ENCODE measurements at regions not wholly inside any gene's neighbourhood (a gene's known extent, or its start where the extent isn't known, plus 50 kb on each side); places are given as distances from the start of the nearest gene placed in this dataset.
"Not testable (repeated sequence)": the region's sequence is repeated elsewhere in the genome, so short reads cannot be mapped to it uniquely, and the experiment has no call there.

- FAIRE-seq (no peak), DNase-seq (ENCODE audit: low read depth) (no peak)
- Histone ChIP-seq H3K36me3 (ENCODE audit: control insufficient read depth, insufficient read depth, low read length) (no peaks in the 10 kb centered on the region), H3K4me3 (ENCODE audit: low read depth, low read length) (no peak overlapping the region), H3K27me3 (ENCODE audit: control insufficient read depth, insufficient read depth, low read length) (no peaks in the 10 kb centered on the region)
- TF ChIP-seq CTCF (IDR thresholded peaks at IDR 0.05; ENCODE audit: insufficient read depth, low read length, severe bottlenecking) = no peak
Measured at GRCh38 chr10:117823980-117824379, 222.8 kb downstream of the RAB11FIP2 start.

- no peak for FAIRE-seq
- no peak for TF ChIP-seq CTCF (IDR thresholded peaks at IDR 0.05; ENCODE audit: insufficient read depth, low read length, severe bottlenecking)
- Histone ChIP-seq H3K36me3 (ENCODE audit: control insufficient read depth, insufficient read depth, low read length) (no peaks in the 10 kb centered on the region), H3K4me3 (ENCODE audit: low read depth, low read length) (no peak overlapping the region), H3K27me3 (ENCODE audit: control insufficient read depth, insufficient read depth, low read length) (no peaks in the 10 kb centered on the region)
- DNase-seq (ENCODE audit: low read depth) = no peak
Measured at GRCh38 chr10:117830205-117830604, 216.5 kb downstream of the RAB11FIP2 start.

- Histone ChIP-seq H3K27me3 (ENCODE audit: control insufficient read depth, insufficient read depth, low read length) (no peaks in the 10 kb centered on the region), H3K4me3 (ENCODE audit: low read depth, low read length) (no peak overlapping the region), H3K36me3 (ENCODE audit: control insufficient read depth, insufficient read depth, low read length) (no peaks in the 10 kb centered on the region)
- FAIRE-seq = no peak
- no peak for TF ChIP-seq CTCF (IDR thresholded peaks at IDR 0.05; ENCODE audit: insufficient read depth, low read length, severe bottlenecking)
- no peak for DNase-seq (ENCODE audit: low read depth)
Measured at GRCh38 chr10:117830787-117831212, 215.9 kb downstream of the RAB11FIP2 start.

GRCh38 chr10:117838500-117839498 lies 207.9 kb downstream of the RAB11FIP2 start:
- peak overlapping the region; percentile 21 for H3K4me3 ChIP-seq (ENCODE audit: low read depth, low read length)
- not testable (repeated sequence) for H3K27me3 ChIP-seq (ENCODE audit: control insufficient read depth, insufficient read depth, low read length); H3K36me3 ChIP-seq (ENCODE audit: control insufficient read depth, insufficient read depth, low read length); FAIRE-seq; DNase-seq (ENCODE audit: low read depth)

GRCh38 chr10:117856426-117856825 lies 190.3 kb downstream of the RAB11FIP2 start:
- not testable (repeated sequence) for DNase-seq (ENCODE audit: low read depth); H3K36me3 ChIP-seq (ENCODE audit: control insufficient read depth, insufficient read depth, low read length); H3K27me3 ChIP-seq (ENCODE audit: control insufficient read depth, insufficient read depth, low read length); H3K4me3 ChIP-seq (ENCODE audit: low read depth, low read length); FAIRE-seq

GRCh38 chr10:117860135-117860534 lies 186.6 kb downstream of the RAB11FIP2 start:
- DNase-seq (ENCODE audit: low read depth) = peak; percentile 88
- no peak overlapping the region for H3K4me3 ChIP-seq (ENCODE audit: low read depth, low read length)

More at GRCh38 chr10:117860135-117860534, 186.6 kb downstream of the RAB11FIP2 start:
- Histone ChIP-seq H3K36me3 (ENCODE audit: control insufficient read depth, insufficient read depth, low read length) (no peaks in the 10 kb centered on the region), H3K27me3 (ENCODE audit: control insufficient read depth, insufficient read depth, low read length) (no peaks in the 10 kb centered on the region)
- TF ChIP-seq CTCF (IDR thresholded peaks at IDR 0.05; ENCODE audit: insufficient read depth, low read length, severe bottlenecking) = no peak
- FAIRE-seq = peak; percentile 80
